Osteoblast (primary cell): ENCODE measurements at regions not wholly inside any gene's neighbourhood (a gene's known extent, or its start where the extent isn't known, plus 50 kb on each side); places are given as distances from the start of the nearest gene placed in this dataset.
"Not testable (repeated sequence)": the region's sequence is repeated elsewhere in the genome, so short reads cannot be mapped to it uniquely, and the experiment has no call there.

ENCODE experiments used
- DNase-seq: peaks from one replicate; pipeline ENCODE4 v3.0.0; 2011; ENCODE audit warnings: low spot score, mixed read lengths; ENCODE audit not compliant: insufficient read length; ENCODE audit errors: missing footprints
- H2AFZ ChIP-seq: 2 replicates; pipeline ENCODE4 v1.6.0; 2011; ENCODE audit warnings: mild to moderate bottlenecking, low read length
- H3K27ac ChIP-seq: 2 replicates; pipeline ENCODE4 v1.5.1; 2011; ENCODE audit warnings: mild to moderate bottlenecking, low read depth, low read length, moderate library complexity
- H3K27me3 ChIP-seq: 2 replicates; pipeline ENCODE4 v1.6.0; 2012; ENCODE audit warnings: mild to moderate bottlenecking, control low read depth, inconsistent platforms, low read length, moderate library complexity; ENCODE audit not compliant: insufficient read depth
- H3K36me3 ChIP-seq: 2 replicates; pipeline ENCODE4 v1.5.1; 2011; ENCODE audit warnings: mild to moderate bottlenecking, low read length, control low read depth, moderate library complexity; ENCODE audit not compliant: insufficient read depth
- H3K4me1 ChIP-seq: 2 replicates; pipeline ENCODE4 v1.5.1; 2011; ENCODE audit warnings: mild to moderate bottlenecking, low read length, control low read depth, moderate library complexity; ENCODE audit not compliant: insufficient read depth
- H3K4me2 ChIP-seq: 2 replicates; pipeline ENCODE4 v1.6.0; 2011; ENCODE audit warnings: mild to moderate bottlenecking, low read length; ENCODE audit not compliant: insufficient read depth
- H3K4me3 ChIP-seq: fragments of 200-600 bp; sonication (generic); 3 replicates; pipeline ENCODE4 v1.5.1; 2012; ENCODE audit warnings: mild to moderate bottlenecking, low read length, inconsistent platforms; ENCODE audit not compliant: insufficient read depth
- H3K79me2 ChIP-seq: 2 replicates; pipeline ENCODE4 v1.6.0; 2012; ENCODE audit warnings: mild to moderate bottlenecking, low read length, control low read depth, inconsistent platforms; ENCODE audit not compliant: insufficient read depth
- H3K9me3 ChIP-seq: 2 replicates; pipeline ENCODE4 v1.5.1; 2011; ENCODE audit warnings: low read depth, low read length, control low read depth
- H4K20me1 ChIP-seq: 2 replicates; pipeline ENCODE4 v1.6.0; 2012; ENCODE audit warnings: mild to moderate bottlenecking, low read length, control low read depth; ENCODE audit not compliant: insufficient read depth
- CTCF ChIP-seq: IDR thresholded peaks from 2 replicates; pipeline ENCODE4 v1.5.1; 2011; ENCODE audit warnings: mild to moderate bottlenecking, low read depth, low read length, moderate library complexity; ENCODE audit errors: extremely low read depth

- H3K4me3 ChIP-seq: no peak overlapping the region
- no peaks in the 10 kb centered on the region for H3K27me3 ChIP-seq
- H3K79me2 ChIP-seq: no peaks in the 10 kb centered on the region
- no peaks in the 10 kb centered on the region for H3K9me3 ChIP-seq
- no peak for TF ChIP-seq CTCF
- H3K27ac ChIP-seq: no peak overlapping the region
- H4K20me1 ChIP-seq: no peaks in the 10 kb centered on the region
- H3K4me1 ChIP-seq: no peaks in the 10 kb centered on the region
- H3K36me3 ChIP-seq: no peaks in the 10 kb centered on the region
- no peak for DNase-seq
- no peak overlapping the region for H3K4me2 ChIP-seq
- H2AFZ ChIP-seq: no peak overlapping the region
Observed at GRCh38 chr4:84110040-84110439, 389.1 kb downstream of the NKX6-1 start.

- DNase-seq, H3K4me2 ChIP-seq, H3K27me3 ChIP-seq: not testable (repeated sequence)
Observed at GRCh38 chr4:84101653-84102625, 397.2 kb downstream of the NKX6-1 start.

GRCh38 chr4:84100071-84100470 is 399.0 kb downstream of the NKX6-1 start:
- no peak for TF ChIP-seq CTCF
- Histone ChIP-seq H3K4me2 (no peak overlapping the region), H3K36me3 (no peaks in the 10 kb centered on the region), H3K79me2 (no peaks in the 10 kb centered on the region), H4K20me1 (no peaks in the 10 kb centered on the region), H3K27ac (no peak overlapping the region), H3K27me3 (no peaks in the 10 kb centered on the region), H3K9me3 (no peaks in the 10 kb centered on the region), H2AFZ (no peak overlapping the region), H3K4me3 (no peak overlapping the region), H3K4me1 (no peaks in the 10 kb centered on the region)
- no peak for DNase-seq

More at GRCh38 chr4:84101653-84102625, 397.2 kb downstream of the NKX6-1 start:
- H3K27ac ChIP-seq, H3K4me3 ChIP-seq, H3K9me3 ChIP-seq, H2AFZ ChIP-seq, H4K20me1 ChIP-seq, H3K79me2 ChIP-seq, H3K36me3 ChIP-seq, H3K4me1 ChIP-seq: not testable (repeated sequence)

- Histone ChIP-seq H3K4me1 (no peaks in the 10 kb centered on the region), H3K4me2 (no peak overlapping the region), H3K27ac (no peak overlapping the region), H3K36me3 (no peaks in the 10 kb centered on the region), H2AFZ (no peak overlapping the region), H3K27me3 (no peaks in the 10 kb centered on the region), H3K79me2 (no peaks in the 10 kb centered on the region), H4K20me1 (no peaks in the 10 kb centered on the region), H3K4me3 (no peak overlapping the region), H3K9me3 (no peaks in the 10 kb centered on the region)
- DNase-seq: no peak
- no peak for TF ChIP-seq CTCF
Observed at GRCh38 chr4:84099599-84099998, 399.5 kb downstream of the NKX6-1 start.
